ENCODE measurements at regions not wholly inside any gene's neighbourhood (a gene's known extent, or its start where the extent isn't known, plus 50 kb on each side); places are given as distances from the start of the nearest gene placed in this dataset.

- TF ChIP-seq, protein P1, sequence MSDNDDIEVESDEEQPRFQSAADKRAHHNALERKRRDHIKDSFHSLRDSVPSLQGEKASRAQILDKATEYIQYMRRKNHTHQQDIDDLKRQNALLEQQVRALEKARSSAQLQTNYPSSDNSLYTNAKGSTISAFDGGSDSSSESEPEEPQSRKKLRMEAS (IDR thresholded peaks at IDR 0.05; ENCODE audit: low read depth), result no peak
- TF ChIP-seq, protein P2, sequence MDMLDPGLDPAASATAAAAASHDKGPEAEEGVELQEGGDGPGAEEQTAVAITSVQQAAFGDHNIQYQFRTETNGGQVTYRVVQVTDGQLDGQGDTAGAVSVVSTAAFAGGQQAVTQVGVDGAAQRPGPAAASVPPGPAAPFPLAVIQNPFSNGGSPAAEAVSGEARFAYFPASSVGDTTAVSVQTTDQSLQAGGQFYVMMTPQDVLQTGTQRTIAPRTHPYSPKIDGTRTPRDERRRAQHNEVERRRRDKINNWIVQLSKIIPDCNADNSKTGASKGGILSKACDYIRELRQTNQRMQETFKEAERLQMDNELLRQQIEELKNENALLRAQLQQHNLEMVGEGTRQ (IDR thresholded peaks at IDR 0.05; ENCODE audit: borderline replicate concordance, low read depth, low read length), result no peak
- TF ChIP-seq, protein P3, sequence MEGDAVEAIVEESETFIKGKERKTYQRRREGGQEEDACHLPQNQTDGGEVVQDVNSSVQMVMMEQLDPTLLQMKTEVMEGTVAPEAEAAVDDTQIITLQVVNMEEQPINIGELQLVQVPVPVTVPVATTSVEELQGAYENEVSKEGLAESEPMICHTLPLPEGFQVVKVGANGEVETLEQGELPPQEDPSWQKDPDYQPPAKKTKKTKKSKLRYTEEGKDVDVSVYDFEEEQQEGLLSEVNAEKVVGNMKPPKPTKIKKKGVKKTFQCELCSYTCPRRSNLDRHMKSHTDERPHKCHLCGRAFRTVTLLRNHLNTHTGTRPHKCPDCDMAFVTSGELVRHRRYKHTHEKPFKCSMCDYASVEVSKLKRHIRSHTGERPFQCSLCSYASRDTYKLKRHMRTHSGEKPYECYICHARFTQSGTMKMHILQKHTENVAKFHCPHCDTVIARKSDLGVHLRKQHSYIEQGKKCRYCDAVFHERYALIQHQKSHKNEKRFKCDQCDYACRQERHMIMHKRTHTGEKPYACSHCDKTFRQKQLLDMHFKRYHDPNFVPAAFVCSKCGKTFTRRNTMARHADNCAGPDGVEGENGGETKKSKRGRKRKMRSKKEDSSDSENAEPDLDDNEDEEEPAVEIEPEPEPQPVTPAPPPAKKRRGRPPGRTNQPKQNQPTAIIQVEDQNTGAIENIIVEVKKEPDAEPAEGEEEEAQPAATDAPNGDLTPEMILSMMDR (IDR thresholded peaks at IDR 0.05), result no peak
Observed at GRCh38 chr3:117264204-117264994, 554.8 kb downstream of the TUSC7 start (continued).

GRCh38 chr3:117266806-117267205 lies 557.2 kb downstream of the TUSC7 start:
- DNase-seq, result no peak
- no peaks in the 10 kb centered on the region for H3K79me2 ChIP-seq (ENCODE audit: insufficient read depth)
- no peaks in the 10 kb centered on the region for H3K9me3 ChIP-seq
- H3K4me2 ChIP-seq, result no peak overlapping the region
- no peaks in the 10 kb centered on the region for H4K20me1 ChIP-seq (ENCODE audit: insufficient read depth)
- H3K27me3 ChIP-seq (ENCODE audit: insufficient read depth), result no peaks in the 10 kb centered on the region
- TF ChIP-seq JUND (IDR thresholded peaks at IDR 0.05) (no peak), NFIC (IDR thresholded peaks at IDR 0.05; ENCODE audit: borderline replicate concordance) (no peak), ELF1 (IDR thresholded peaks at IDR 0.05) (no peak), MXI1 (IDR thresholded peaks at IDR 0.05; ENCODE audit: low read depth, low read length) (no peak)
- TF ChIP-seq, protein P1 (IDR thresholded peaks at IDR 0.05; ENCODE audit: low read depth), result no peak
- TF ChIP-seq, protein P3 (IDR thresholded peaks at IDR 0.05), result no peak
- H3K4me1 ChIP-seq (ENCODE audit: control insufficient read depth in 1 of 2, insufficient read depth in 2 of 2, low read depth in 1 of 2, low read length in 1 of 2), result no peaks in the 10 kb centered on the region; a peak in 2 of 4 replicates
- H3K36me3 ChIP-seq (replicated peaks in 1 of 2; ENCODE audit: control insufficient read depth in 1 of 2, insufficient read depth in 2 of 2, low read length in 1 of 2), result no peaks in the 10 kb centered on the region
- no peak overlapping the region for H3K4me3 ChIP-seq (ENCODE audit: low read depth in 2 of 2, low read length in 1 of 2)
- no peak overlapping the region for H2AFZ ChIP-seq (ENCODE audit: low read depth)
- no peak overlapping the region for H3K27ac ChIP-seq (ENCODE audit: low read depth in 2 of 2, low read length in 1 of 2)
- ChIA-PET POLR2A (no interaction called here), CTCF (no interaction called here)
- H3K9ac ChIP-seq, result no peak overlapping the region
- H3F3A ChIP-seq (replicated peaks; ENCODE audit: insufficient read depth), result no peaks in the 10 kb centered on the region
- H3K9me2 ChIP-seq, result no peaks in the 10 kb centered on the region

DNA sequence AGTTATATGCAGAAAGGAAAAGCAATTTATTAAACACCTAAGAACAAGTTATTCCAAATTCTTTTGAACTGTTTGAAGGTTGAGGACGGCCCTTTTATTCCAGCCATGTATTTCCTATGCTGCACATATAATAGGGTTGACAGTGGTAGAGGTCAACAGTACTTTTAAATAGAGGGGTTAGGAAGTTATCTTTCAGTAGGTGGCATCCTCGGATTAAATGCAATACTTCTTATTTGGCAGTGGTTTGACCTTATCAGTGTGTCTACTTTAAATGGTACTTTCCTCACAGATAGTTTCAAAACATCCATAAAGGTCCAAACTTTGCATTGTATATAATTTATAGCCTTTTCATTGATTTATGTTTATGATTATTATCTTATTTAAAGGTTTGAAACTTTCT lies 558.7 kb downstream of the TUSC7 start:
- no peaks in the 10 kb centered on the region; a peak in 2 of 4 replicates for H3K4me1 ChIP-seq (ENCODE audit: control insufficient read depth in 1 of 2, insufficient read depth in 2 of 2, low read depth in 1 of 2, low read length in 1 of 2)
- no peaks in the 10 kb centered on the region for H3K79me2 ChIP-seq (ENCODE audit: insufficient read depth)
- POLR2A ChIA-PET, result no interaction called here
- CTCF ChIA-PET, result no interaction called here
- H3K4me2 ChIP-seq, result no peak overlapping the region
- H3F3A ChIP-seq (replicated peaks; ENCODE audit: insufficient read depth), result no peaks in the 10 kb centered on the region
- no peaks in the 10 kb centered on the region for H3K27me3 ChIP-seq (ENCODE audit: insufficient read depth)
- H3K9ac ChIP-seq, result no peak overlapping the region
- 69% methylated on average over 2 of the region's 2 CpGs for WGBS (ENCODE audit: low lambda C conversion rate)
- no peaks in the 10 kb centered on the region for H3K36me3 ChIP-seq (replicated peaks in 1 of 2; ENCODE audit: control insufficient read depth in 1 of 2, insufficient read depth in 2 of 2, low read length in 1 of 2)
- no peak overlapping the region for H2AFZ ChIP-seq (ENCODE audit: low read depth)
- no peak for TF ChIP-seq RXRA (IDR thresholded peaks at IDR 0.05; ENCODE audit: borderline replicate concordance, low read depth)
- TF ChIP-seq FOXM1 (IDR thresholded peaks at IDR 0.05; ENCODE audit: low read depth), result no peak
- no peak for TF ChIP-seq CHD2 (IDR thresholded peaks at IDR 0.05; ENCODE audit: low read length, partially characterized antibody)
- TF ChIP-seq EP300 (IDR thresholded peaks at IDR 0.05; ENCODE audit: borderline replicate concordance in 1 of 2, low read depth in 1 of 2, low read length in 1 of 2), result no peak
- no peak for TF ChIP-seq SIN3A (IDR thresholded peaks at IDR 0.05; ENCODE audit: borderline replicate concordance, low read depth, low read length)
- TF ChIP-seq REST (IDR thresholded peaks at IDR 0.05; ENCODE audit: low read depth, low read length), result no peak
- TF ChIP-seq RCOR1 (IDR thresholded peaks at IDR 0.05; ENCODE audit: low read length), result no peak
- TF ChIP-seq, protein P1 (IDR thresholded peaks at IDR 0.05; ENCODE audit: low read depth), result no peak
- no peak for TF ChIP-seq POLR2AphosphoS5 (IDR thresholded peaks at IDR 0.05; ENCODE audit: low read depth, low read length)
- H3K9me3 ChIP-seq, result no peaks in the 10 kb centered on the region
- no peaks in the 10 kb centered on the region for H3K9me2 ChIP-seq
- H4K20me1 ChIP-seq (ENCODE audit: insufficient read depth), result no peaks in the 10 kb centered on the region
- H3K27ac ChIP-seq (ENCODE audit: low read depth in 2 of 2, low read length in 1 of 2), result no peak overlapping the region
- no peak overlapping the region for H3K4me3 ChIP-seq (ENCODE audit: low read depth in 2 of 2, low read length in 1 of 2)
- DNase-seq, result no peak
